GM18511 (cell line): ENCODE measurements at regions not wholly inside any gene's neighbourhood (a gene's known extent, or its start where the extent isn't known, plus 50 kb on each side); places are given as distances from the start of the nearest gene placed in this dataset.
"Not testable (repeated sequence)": the region's sequence is repeated elsewhere in the genome, so short reads cannot be mapped to it uniquely, and the experiment has no call there.

Source experiments
- ATAC-seq: cut with Tn5 transposase; IDR thresholded peaks from one replicate; pipeline ENCODE4 v1.9.1; 2021; ENCODE audit warnings: mild to moderate bottlenecking, moderate library complexity; ENCODE audit not compliant: unreplicated experiment

GRCh38 chr1:228846952-228847351 is 111.7 kb downstream of the RHOU start:
- ATAC-seq: no peak

DNA sequence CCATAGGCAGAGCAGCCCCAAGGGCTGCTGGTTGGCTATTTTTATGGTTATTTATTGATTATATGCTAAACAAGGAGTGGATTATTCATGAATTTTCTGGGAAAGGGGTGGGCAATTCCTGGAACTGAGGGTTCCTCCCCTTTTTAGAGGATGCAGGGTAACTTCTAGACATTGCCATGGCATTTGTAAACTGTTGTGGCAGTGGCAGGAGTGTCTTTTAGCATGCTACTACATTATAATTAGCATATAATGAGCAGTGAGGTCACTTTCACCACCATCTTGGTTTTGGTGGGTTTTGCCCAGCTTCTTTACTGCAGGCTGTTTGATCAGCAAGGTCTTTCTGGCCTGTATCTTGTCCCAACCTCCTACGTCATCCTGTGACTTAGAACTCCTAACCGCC is 112.2 kb downstream of the RHOU start:
- not testable (repeated sequence) for ATAC-seq

- no peak for ATAC-seq
Observed at GRCh38 chr1:228848406-228848805, 113.1 kb downstream of the RHOU start.

- ATAC-seq: peak; percentile 89
Observed at GRCh38 chr1:228849011-228849541, 113.8 kb downstream of the RHOU start.

- ATAC-seq: peak; percentile 35
Observed at GRCh38 chr1:228850141-228851100, 115.1 kb downstream of the RHOU start.

- no peak for ATAC-seq
Observed at GRCh38 chr1:228851193-228851592, 115.9 kb downstream of the RHOU start.

GRCh38 chr1:228851618-228852017 is 116.3 kb downstream of the RHOU start:
- no peak for ATAC-seq

DNA sequence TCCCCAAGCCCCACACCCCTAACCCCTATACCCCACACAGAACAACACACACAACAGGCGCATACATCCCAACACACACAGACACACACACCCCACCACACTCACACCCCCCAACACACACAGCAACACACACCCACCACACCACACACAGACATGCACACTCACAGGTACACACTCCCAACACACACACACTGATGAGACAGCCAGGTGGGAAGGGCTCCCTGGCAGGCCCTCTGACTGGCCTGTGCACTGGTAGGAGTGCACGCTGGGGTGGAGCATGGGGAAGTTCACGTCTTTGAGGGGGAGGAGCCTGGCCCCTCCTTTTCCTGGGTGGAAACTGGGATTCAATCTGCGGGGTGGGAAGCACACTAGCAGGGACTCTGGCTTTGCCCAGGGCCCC is 116.7 kb downstream of the RHOU start:
- ATAC-seq: no peak

DNA sequence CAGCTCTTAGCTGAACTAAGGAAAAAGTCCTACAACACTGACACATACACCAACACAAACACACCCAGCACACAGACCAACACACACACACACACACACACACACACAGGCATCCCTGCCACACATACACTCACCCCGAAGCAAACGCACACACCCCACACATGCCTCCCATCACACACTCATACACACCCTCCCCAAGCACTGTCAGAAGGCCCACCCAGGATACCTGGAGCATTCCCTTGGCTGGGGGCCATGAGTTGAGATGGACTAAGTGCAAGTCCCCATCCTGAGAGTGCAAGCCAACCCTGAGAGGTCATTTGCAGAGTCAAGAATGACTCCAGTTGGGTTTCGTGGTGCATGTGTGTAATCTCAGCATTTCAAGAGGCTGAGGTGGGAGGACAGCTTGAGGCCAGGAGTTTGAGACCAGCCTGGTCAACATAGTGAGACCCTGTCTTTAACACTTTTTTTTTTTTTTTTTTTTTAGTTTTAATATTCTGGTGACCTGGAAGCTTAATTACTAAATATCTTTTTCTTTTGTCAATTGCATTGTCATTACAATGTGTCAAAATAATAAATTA is 117.3 kb downstream of the RHOU start:
- ATAC-seq: no peak

DNA sequence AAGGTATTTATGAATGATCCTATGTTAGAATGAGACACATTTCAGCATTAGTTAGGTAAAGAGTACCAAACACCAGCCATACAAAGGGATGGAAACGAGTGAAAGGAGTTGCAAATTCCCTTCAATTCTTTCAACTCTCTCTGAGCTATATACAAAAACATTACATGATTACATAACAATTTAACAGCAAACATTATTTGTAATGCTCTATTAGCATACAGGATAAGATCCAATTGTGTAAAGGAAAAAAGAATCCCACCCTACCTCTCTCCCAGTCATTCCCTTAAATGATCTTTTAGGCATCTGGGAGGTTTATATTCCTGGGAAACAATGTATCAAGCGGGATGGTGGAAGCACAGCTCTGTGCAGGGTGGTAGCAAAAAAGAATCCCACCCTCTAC is 117.9 kb downstream of the RHOU start:
- ATAC-seq: no peak

DNA sequence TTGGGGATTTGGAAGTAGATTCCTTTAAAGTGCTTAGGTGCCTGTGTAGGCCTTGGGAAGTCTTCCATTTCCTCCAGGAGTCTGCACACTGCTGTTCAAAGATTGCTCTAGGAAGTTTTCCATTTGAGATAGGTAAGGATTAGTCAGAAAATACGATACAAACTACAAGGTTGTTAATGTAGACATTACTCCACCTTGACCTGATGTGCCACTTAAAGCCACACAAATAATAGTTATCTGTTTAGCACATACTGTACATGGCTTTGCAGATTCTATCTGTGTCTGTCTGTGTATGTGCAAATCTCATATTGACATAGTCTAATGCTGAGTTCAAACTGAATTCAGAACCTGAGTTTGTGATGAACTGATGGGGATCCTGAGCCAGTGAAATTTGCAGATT is 118.4 kb downstream of the RHOU start:
- ATAC-seq: no peak

DNA sequence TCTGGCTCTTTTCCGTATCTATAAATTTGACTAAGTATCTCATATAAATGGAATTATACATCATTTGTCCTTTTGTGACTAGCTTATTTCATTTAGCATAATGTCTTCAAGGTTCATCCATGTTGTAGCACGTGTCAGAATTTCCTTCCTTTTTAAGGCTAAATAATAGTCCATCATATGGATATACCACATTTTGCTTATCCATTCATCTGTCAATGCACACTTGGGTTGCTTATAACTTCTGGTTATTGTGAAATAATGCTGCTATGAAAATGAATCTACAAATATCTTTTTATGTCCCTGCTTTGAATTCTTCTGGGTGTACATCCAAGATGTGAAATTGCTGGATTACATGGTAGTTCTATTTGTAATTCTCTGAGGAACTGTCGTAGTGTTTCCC is 119.6 kb downstream of the RHOU start:
- no peak for ATAC-seq

GRCh38 chr1:228857611-228858010 is 122.3 kb downstream of the RHOU start:
- ATAC-seq: no peak

GRCh38 chr1:228860911-228861831 is 125.9 kb downstream of the RHOU start:
- peak; percentile 81 for ATAC-seq

DNA sequence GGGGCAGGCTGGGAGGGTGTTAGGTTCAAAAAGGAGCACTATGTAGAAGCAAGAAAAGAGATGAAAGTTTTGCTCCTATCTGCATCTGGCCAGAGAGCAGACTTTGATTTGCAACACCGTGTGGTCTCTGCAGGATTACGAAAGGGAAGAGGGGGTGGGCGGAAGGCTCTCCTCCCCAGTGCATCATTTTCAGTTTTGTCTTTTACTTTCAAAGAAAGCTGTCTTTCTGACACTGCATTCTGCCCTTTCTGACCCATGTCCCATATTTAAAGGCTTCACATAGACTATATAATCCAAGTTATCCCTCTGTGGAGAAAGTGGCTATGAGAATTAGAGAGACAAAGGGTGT is 126.5 kb downstream of the RHOU start:
- ATAC-seq: peak; percentile 37

DNA sequence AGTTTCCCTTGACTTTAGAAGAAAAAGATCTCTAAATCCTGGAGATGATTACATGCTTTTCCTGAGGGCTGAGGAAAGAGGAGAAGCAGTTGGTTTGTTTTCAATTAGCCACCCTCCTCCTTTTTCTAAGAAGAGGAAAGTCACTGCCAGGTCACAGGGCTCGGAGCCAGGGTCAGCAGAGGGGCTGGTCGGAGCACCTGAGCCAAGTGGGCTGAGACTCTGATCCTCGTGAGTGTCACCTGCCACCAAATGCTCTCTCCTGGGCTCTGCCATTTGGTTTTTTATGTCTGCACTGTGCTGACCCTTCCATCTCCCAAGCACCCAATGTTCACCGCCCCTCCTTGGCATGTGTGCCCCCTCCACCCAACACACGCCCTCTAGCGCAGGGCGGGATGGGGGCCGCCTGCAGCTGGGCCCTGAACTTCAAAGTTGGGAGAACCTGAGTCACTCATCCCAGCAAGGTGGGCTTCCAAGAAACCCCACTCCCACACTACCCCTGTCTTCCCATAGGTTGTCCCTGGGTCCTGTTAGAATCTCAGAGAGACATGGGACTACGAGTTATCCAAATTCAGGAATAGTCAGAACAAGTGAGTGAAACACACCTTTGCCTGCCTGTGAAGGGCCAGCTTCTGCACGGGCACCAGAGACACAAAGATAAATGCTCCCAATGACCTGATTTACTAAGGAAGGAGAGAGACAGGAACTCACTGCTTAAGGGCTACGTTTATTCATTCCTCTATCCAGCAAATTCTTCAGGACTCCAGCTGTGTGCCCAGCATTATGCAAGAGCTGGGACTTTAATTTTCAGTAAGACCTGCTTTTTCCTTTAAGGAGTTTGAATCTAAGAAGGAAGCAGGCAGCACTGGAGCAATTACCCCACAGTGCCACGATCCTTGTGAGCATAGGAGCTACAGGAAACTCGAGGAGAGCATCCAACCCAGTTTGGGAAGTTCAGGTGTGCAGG is 127.5 kb downstream of the RHOU start:
- no peak for ATAC-seq

DNA sequence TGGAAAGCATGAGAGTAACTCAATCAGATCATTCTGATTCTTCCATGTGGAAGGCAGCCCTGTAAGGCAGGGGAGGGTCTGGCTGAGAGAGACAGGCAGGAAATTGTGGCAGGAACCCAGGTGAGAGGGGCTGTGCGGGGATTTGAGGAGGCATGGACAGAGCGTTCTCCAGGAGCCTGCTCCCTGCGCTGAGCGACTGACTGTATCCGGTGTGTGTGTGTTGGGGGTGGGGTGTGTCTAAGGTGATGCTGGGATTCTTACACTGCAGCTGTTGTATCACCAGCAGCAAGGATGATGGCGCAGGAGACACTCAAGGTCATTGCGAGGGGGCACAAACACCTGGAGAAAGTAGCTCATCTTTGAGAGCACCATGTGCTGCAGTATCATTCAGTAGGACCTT is 128.5 kb downstream of the RHOU start:
- ATAC-seq: no peak

GRCh38 chr1:228865627-228866330 is 130.5 kb downstream of the RHOU start:
- no peak for ATAC-seq

DNA sequence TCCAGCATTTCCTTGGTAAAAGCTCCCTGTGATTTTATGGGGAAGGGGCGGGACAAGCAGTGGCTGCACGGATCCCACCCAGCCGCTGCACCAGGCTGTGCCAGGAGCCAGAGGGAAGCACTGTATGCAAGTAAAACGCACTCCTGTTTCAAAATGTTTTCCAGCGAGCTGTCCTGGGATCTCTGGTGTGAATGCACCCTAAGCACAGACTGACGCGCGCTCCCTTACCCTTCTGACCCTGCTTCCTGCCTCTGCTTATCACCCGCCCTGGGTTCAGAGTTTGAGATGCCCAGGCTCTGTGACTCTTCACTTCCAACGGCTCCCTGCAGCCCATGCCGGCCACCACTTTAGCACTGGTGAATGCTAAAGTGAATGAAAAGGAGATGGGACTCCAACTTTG is 131.2 kb downstream of the RHOU start:
- no peak for ATAC-seq
